Liver (tissue), 8 donors: ENCODE measurements at regions not wholly inside any gene's neighbourhood (a gene's known extent, or its start where the extent isn't known, plus 50 kb on each side); places are given as distances from the start of the nearest gene placed in this dataset.
A peak's percentile ranks its signal among the peaks of the same experiment; 100 is the strongest.

ENCODE experiments used
- DNase-seq: peaks from one replicate; pipeline ENCODE4 v3.0.0-alpha.2; 2017; ENCODE audit warnings: low spot score
- H3K27ac ChIP-seq, 2 donors: one replicate each; pipeline ENCODE4 v1.7.0; 2013; ENCODE audit warnings: inconsistent platforms in 2 of 2, low read length in 2 of 2, control low read depth in 1 of 2, low read depth in 1 of 2, mild to moderate bottlenecking in 1 of 2
- H3K27me3 ChIP-seq, 4 donors: one replicate each; pipeline versions ENCODE4 v1.6.1 to v1.7.0; 2013; ENCODE audit warnings: low read length in 3 of 4, inconsistent platforms in 1 of 4, mild to moderate bottlenecking in 1 of 4, moderate library complexity in 1 of 4; ENCODE audit not compliant: control insufficient read depth in 4 of 4, insufficient read depth in 4 of 4
- H3K36me3 ChIP-seq, 4 donors: one replicate each; pipeline versions ENCODE4 v1.6.1 to v1.7.0; 2013; ENCODE audit warnings: low read length in 3 of 4, mild to moderate bottlenecking in 3 of 4, low read depth in 1 of 4, moderate library complexity in 1 of 4; ENCODE audit not compliant: control insufficient read depth in 4 of 4, insufficient read depth in 3 of 4
- H3K4me1 ChIP-seq, 4 donors: one replicate each; pipeline versions ENCODE4 v1.6.1 to v1.7.0; 2013; ENCODE audit warnings: low read length in 3 of 4, mild to moderate bottlenecking in 3 of 4, moderate library complexity in 1 of 4; ENCODE audit not compliant: control insufficient read depth in 4 of 4, insufficient read depth in 4 of 4
- H3K4me3 ChIP-seq, 3 donors: one replicate each; pipeline versions ENCODE4 v1.6.1 to v1.7.0; 2013; ENCODE audit warnings: low read length in 3 of 3, control low read depth in 1 of 3, low read depth in 1 of 3, mild to moderate bottlenecking in 1 of 3
- H3K9ac ChIP-seq, 2 donors: one replicate each; pipeline ENCODE4 v1.7.0; 2013; ENCODE audit warnings: low read length in 2 of 2, mild to moderate bottlenecking in 2 of 2, moderate library complexity in 2 of 2, control low read depth in 1 of 2, low read depth in 1 of 2
- H3K9me3 ChIP-seq, 4 donors: one replicate each; pipeline versions ENCODE4 v1.6.1 to v1.7.0; 2013; ENCODE audit warnings: low read length in 3 of 4; ENCODE audit not compliant: control insufficient read depth in 4 of 4
- EGR1 ChIP-seq, 2 donors: IDR thresholded peaks; 2 replicates each; pipeline ENCODE4 v1.6.1; 2016 to 2018; ENCODE audit warnings: antibody characterized with exemption in 2 of 2, low read depth in 2 of 2
- FOXA1 ChIP-seq: IDR thresholded peaks from 2 replicates; pipeline ENCODE4 v1.6.1; 2016; ENCODE audit warnings: antibody characterized with exemption
- FOXA2 ChIP-seq: IDR thresholded peaks from 2 replicates; pipeline ENCODE4 v1.6.1; 2016; ENCODE audit warnings: antibody characterized with exemption
- GABPA ChIP-seq, 2 donors: IDR thresholded peaks in 1 of 2; conservative IDR thresholded peaks in 1 of 2; 2 replicates each; pipeline ENCODE4 v1.6.1; 2016; ENCODE audit warnings: antibody characterized with exemption in 2 of 2, mild to moderate bottlenecking in 1 of 2, moderate library complexity in 1 of 2
- HNF4A ChIP-seq, 2 donors: conservative IDR thresholded peaks; 2 replicates each; pipeline ENCODE4 v1.6.1; 2016; ENCODE audit warnings: antibody characterized with exemption in 2 of 2, mild to moderate bottlenecking in 2 of 2
- HNF4G ChIP-seq: IDR thresholded peaks from 2 replicates; pipeline ENCODE4 v1.6.1; 2016; ENCODE audit warnings: antibody characterized with exemption
- JUND ChIP-seq, 2 donors: IDR thresholded peaks; 2 replicates each; pipeline ENCODE4 v1.6.1; 2016; ENCODE audit warnings: antibody characterized with exemption in 2 of 2
- NR2F2 ChIP-seq: IDR thresholded peaks from 2 replicates; pipeline ENCODE4 v1.6.1; 2016; ENCODE audit warnings: antibody characterized with exemption
- RAD21 ChIP-seq, 2 donors: IDR thresholded peaks; 2 replicates each; pipeline ENCODE4 v1.6.1; 2016; ENCODE audit warnings: antibody characterized with exemption in 2 of 2, mild to moderate bottlenecking in 2 of 2
- RXRA ChIP-seq, 2 donors: IDR thresholded peaks; 2 replicates each; pipeline ENCODE4 v1.6.1; 2017 to 2018; ENCODE audit warnings: antibody characterized with exemption in 2 of 2, mild to moderate bottlenecking in 1 of 2
- SP1 ChIP-seq: IDR thresholded peaks from 2 replicates; pipeline ENCODE4 v1.6.1; 2018; ENCODE audit warnings: antibody characterized with exemption, mild to moderate bottlenecking
- TAF1 ChIP-seq: conservative IDR thresholded peaks from 2 replicates; pipeline ENCODE4 v1.6.1; 2016; ENCODE audit warnings: antibody characterized with exemption, mild to moderate bottlenecking
- YY1 ChIP-seq: IDR thresholded peaks from 2 replicates; pipeline ENCODE4 v1.6.1; 2016; ENCODE audit warnings: antibody characterized with exemption, mild to moderate bottlenecking
- WGBS: extraction: QIAGEN DNeasy Blood & Tissue Kit; methylation state at CpG from one replicate; pipeline ENCODE4 v1.1.7; 2013; 5-methylcytosine and 5-hydroxymethylcytosine counted together
- TF ChIP-seq, protein P1 (sequence below): IDR thresholded peaks from 2 replicates; pipeline ENCODE4 v1.6.1; 2016; ENCODE audit warnings: antibody characterized with exemption
- TF ChIP-seq, protein P2 (sequence below): IDR thresholded peaks from 2 replicates; pipeline ENCODE4 v1.6.1; 2016; ENCODE audit warnings: antibody characterized with exemption
- TF ChIP-seq, protein P3 (sequence below): IDR thresholded peaks from 2 replicates; pipeline ENCODE4 v1.6.1; 2016; ENCODE audit warnings: antibody characterized with exemption, mild to moderate bottlenecking
- TF ChIP-seq, protein P4 (sequence below): IDR thresholded peaks from 2 replicates; pipeline ENCODE4 v1.6.1; 2016; ENCODE audit warnings: antibody characterized with exemption
- TF ChIP-seq, protein P5 (sequence below): fragments of 150-350 bp; IDR thresholded peaks from 2 replicates; pipeline ENCODE4 v1.5.1; 2017; ENCODE audit warnings: improper control_type of control experiment, low read depth, low read length; ENCODE audit not compliant: missing input control
- donor health status: healthy.
- donor health status: healthy.
- donor health status: healthy.
- donor health status: healthy.
- donor health status: healthy.

DNA sequence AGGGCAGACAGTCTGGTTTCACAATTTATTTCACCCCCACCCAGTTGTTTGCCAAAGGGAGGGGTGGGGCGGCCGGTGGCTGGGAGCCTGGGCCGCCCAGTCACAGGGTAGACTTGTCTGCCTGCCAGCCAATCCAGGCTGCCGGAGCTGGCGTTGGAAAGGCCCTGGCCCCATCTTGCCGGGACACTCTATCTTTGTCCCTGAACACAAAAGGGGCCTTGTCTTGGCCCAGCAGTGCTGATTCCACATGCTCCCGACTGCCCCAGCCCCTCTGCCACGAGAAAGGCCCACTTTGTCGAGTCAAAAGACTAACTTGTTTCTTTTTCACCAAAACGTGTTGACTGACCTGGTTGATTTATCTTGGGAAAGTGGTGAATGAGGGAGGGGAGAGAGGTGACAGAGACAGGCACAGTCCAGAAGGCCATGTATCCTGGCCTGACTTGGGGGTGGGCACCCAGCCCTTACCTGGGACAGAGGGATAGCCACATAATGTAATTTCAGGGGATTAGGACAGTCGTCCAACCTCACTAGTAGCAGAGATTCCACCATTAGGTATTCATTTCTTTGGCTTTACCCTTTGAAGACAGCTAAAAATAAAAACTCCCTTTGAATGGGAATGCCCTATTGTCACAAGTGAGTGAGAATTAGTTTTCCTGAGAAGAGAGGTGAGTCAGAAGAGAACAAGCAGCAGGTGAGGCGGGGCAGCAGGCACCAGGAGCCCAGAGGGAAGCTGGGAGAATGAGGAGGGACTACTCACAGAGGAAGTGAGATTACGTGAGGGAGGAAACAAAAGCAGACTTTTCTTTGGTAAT lies 67.0 kb upstream of the SIRPA start:
- no peaks in the 10 kb centered on the region for H3K9me3 ChIP-seq
- TF ChIP-seq SP1 (peak; percentile 55), HNF4A (conservative IDR thresholded peaks at IDR 0.05) (peak; percentile 48 to 54), EGR1 (IDR thresholded peaks at IDR 0.05; ENCODE audit: low read depth in 2 of 2) (no peak), HNF4G (no peak), RXRA (IDR thresholded peaks at IDR 0.05) (peak in 1 of 2 donors; percentile 78), JUND (IDR thresholded peaks at IDR 0.05) (peak in 1 of 2 donors; percentile 20), GABPA (IDR thresholded peaks at IDR 0.05 in 1 of 2, conservative IDR thresholded peaks at IDR 0.05 in 1 of 2) (no peak), NR2F2 (no peak), FOXA1 (no peak), FOXA2 (peak; percentile 8), TAF1 (no peak), YY1 (peak; percentile 77), RAD21 (IDR thresholded peaks at IDR 0.05) (peak in 1 of 2 donors; percentile 41)
- TF ChIP-seq, protein P1, sequence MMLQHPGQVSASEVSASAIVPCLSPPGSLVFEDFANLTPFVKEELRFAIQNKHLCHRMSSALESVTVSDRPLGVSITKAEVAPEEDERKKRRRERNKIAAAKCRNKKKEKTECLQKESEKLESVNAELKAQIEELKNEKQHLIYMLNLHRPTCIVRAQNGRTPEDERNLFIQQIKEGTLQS, result no peak
- TF ChIP-seq, protein P2, sequence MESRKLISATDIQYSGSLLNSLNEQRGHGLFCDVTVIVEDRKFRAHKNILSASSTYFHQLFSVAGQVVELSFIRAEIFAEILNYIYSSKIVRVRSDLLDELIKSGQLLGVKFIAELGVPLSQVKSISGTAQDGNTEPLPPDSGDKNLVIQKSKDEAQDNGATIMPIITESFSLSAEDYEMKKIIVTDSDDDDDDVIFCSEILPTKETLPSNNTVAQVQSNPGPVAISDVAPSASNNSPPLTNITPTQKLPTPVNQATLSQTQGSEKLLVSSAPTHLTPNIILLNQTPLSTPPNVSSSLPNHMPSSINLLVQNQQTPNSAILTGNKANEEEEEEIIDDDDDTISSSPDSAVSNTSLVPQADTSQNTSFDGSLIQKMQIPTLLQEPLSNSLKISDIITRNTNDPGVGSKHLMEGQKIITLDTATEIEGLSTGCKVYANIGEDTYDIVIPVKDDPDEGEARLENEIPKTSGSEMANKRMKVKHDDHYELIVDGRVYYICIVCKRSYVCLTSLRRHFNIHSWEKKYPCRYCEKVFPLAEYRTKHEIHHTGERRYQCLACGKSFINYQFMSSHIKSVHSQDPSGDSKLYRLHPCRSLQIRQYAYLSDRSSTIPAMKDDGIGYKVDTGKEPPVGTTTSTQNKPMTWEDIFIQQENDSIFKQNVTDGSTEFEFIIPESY, result no peak
- TF ChIP-seq, protein P3, sequence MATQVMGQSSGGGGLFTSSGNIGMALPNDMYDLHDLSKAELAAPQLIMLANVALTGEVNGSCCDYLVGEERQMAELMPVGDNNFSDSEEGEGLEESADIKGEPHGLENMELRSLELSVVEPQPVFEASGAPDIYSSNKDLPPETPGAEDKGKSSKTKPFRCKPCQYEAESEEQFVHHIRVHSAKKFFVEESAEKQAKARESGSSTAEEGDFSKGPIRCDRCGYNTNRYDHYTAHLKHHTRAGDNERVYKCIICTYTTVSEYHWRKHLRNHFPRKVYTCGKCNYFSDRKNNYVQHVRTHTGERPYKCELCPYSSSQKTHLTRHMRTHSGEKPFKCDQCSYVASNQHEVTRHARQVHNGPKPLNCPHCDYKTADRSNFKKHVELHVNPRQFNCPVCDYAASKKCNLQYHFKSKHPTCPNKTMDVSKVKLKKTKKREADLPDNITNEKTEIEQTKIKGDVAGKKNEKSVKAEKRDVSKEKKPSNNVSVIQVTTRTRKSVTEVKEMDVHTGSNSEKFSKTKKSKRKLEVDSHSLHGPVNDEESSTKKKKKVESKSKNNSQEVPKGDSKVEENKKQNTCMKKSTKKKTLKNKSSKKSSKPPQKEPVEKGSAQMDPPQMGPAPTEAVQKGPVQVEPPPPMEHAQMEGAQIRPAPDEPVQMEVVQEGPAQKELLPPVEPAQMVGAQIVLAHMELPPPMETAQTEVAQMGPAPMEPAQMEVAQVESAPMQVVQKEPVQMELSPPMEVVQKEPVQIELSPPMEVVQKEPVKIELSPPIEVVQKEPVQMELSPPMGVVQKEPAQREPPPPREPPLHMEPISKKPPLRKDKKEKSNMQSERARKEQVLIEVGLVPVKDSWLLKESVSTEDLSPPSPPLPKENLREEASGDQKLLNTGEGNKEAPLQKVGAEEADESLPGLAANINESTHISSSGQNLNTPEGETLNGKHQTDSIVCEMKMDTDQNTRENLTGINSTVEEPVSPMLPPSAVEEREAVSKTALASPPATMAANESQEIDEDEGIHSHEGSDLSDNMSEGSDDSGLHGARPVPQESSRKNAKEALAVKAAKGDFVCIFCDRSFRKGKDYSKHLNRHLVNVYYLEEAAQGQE, result peak; percentile 17
- TF ChIP-seq, protein P4, sequence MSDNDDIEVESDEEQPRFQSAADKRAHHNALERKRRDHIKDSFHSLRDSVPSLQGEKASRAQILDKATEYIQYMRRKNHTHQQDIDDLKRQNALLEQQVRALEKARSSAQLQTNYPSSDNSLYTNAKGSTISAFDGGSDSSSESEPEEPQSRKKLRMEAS, result peak; percentile 35
- TF ChIP-seq, protein P5, sequence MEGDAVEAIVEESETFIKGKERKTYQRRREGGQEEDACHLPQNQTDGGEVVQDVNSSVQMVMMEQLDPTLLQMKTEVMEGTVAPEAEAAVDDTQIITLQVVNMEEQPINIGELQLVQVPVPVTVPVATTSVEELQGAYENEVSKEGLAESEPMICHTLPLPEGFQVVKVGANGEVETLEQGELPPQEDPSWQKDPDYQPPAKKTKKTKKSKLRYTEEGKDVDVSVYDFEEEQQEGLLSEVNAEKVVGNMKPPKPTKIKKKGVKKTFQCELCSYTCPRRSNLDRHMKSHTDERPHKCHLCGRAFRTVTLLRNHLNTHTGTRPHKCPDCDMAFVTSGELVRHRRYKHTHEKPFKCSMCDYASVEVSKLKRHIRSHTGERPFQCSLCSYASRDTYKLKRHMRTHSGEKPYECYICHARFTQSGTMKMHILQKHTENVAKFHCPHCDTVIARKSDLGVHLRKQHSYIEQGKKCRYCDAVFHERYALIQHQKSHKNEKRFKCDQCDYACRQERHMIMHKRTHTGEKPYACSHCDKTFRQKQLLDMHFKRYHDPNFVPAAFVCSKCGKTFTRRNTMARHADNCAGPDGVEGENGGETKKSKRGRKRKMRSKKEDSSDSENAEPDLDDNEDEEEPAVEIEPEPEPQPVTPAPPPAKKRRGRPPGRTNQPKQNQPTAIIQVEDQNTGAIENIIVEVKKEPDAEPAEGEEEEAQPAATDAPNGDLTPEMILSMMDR, result no peak
- H3K27me3 ChIP-seq, result no peaks in the 10 kb centered on the region
- H3K36me3 ChIP-seq, result no peaks in the 10 kb centered on the region
- no peak for DNase-seq
- H3K9ac ChIP-seq, result no peak overlapping the region
- H3K4me1 ChIP-seq, result peaks cover 2 to 18% (median 10%) of the 10 kb centered on the region in 4 donors
- peak overlapping the region in 1 of 2 donors; percentile 15 for H3K27ac ChIP-seq
- H3K4me3 ChIP-seq, result no peak overlapping the region
- WGBS, result 44% methylated on average over 13 of the region's 13 CpGs
